GM18517 (cell line): ENCODE measurements at regions not wholly inside any gene's neighbourhood (a gene's known extent, or its start where the extent isn't known, plus 50 kb on each side); places are given as distances from the start of the nearest gene placed in this dataset.

Experiments used
- ATAC-seq: cut with Tn5 transposase; IDR thresholded peaks from one replicate; pipeline ENCODE4 v1.9.1; 2021; ENCODE audit warnings: mild to moderate bottlenecking, moderate library complexity; ENCODE audit not compliant: unreplicated experiment

DNA sequence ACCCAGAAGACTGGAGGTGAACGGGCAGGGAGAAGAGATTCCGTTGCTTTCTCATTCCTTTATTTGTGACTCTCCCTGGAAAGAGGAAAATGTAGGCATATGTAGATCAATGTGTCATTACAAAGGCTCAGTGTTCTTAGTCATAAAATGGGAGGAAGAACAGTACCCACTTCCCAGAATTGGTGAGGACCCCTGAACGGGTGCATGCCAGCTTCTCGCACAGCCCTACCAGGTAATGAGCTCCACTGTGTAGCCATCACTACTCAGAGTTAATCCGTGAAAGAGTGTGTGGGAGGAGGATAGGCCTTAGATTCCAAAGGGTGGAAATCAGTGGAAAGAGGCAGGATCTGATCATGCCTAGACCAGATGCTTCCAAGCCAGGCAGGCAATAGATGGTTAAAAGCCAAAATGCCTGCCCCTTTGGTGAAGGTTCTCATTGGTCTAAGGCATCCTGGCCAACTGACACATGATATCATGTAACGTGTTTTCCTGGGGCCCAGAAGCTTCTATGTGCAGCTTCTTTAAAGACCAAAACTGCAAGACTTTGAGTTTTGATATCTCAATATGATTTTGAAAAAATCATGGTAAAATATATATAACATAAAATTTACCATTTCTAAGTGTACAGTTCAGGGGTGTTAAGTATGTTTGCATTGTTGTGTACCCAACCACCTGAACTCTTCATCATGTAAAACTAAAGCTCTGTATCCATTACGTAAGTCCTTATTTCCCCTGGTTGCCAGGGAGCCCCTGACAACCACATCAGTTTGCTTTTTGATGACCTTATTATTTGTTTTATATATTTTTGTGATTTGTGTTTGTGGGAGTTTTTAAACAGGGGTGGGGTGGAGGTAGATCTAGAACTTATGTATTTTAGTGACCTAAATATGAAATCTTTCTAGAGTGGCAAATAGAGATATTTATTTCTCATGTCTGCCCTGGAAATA lies 402.2 kb upstream of the CFAP20DC start:
- ATAC-seq: no peak

- ATAC-seq: peak; percentile 96
These were observed 401.3 kb upstream of the CFAP20DC start for GRCh38 chr3:59450946-59451763.

DNA sequence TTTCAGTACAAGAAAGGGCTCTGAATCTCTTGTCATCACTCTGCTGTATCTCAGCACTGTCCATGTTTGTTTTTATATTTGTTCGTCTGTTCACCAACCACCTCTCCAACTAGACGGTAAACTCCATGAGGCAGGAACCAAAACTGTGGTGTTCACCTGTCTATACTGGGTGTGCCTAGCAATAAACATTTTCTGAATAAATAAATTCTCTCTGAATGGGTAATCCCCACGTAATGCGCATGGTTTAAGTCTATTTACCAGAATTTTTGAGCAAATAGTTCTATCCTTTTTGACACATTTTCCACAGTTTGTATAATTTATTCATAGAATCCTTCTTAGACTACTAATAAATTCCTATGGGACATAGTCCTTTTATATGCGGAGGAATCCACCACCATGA lies 400.6 kb upstream of the CFAP20DC start:
- no peak for ATAC-seq

DNA sequence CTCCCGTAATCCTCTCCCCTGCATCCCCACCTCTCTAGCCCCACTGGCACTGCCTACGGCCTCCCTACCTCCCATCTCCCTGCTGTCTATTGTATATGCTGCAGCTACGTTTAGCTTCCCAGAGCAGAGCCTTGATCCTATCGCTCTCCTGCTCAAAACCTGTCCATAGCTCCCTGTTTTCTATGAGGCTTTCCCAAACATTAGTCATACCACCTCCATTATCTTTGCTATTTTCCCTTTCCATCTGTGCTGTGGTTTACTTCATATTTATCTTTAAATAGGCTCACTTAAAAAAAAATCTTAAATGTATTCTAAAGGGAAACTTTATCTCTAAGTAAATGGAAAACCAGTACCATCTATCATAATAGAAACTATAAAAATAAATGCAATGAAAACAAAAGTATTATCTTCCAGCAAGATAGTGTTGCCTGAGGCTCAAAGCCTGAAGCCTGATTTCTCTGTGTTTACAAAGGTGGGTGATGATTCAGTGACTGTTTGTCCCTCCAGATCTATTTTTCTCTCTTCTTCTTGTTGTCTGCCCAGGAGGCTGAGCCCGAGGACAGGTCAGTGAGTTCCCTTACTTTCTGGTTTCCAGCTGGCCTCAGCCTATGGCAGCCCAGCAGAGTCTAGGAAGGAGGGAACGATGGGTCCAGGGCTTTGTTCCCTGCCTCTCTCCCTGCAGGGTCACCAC lies 397.1 kb upstream of the CFAP20DC start:
- ATAC-seq: no peak

DNA sequence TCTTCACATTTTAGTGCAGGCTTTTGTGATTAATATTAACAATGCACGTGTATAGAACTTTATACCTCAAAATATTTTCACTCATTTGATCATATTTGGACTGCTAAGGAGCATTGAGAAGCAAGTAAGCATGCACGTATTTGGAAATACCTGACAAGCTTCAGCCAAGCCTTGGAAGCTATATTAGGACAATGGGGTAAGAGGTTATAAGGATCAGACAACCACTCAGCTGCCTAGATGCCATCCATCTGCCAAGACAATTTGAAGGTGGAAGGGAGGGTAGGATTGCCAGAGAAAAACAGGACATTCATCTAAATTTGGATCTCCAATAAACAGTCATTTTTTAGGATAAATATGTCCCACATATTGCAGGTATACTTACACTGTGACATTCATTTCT lies 394.9 kb upstream of the CFAP20DC start:
- ATAC-seq: no peak

- ATAC-seq: no peak
These were observed 394.5 kb upstream of the CFAP20DC start for GRCh38 chr3:59444294-59444671.

- ATAC-seq: no peak
These were observed 393.9 kb upstream of the CFAP20DC start for GRCh38 chr3:59443618-59444293.

GRCh38 chr3:59442046-59442445 lies 392.2 kb upstream of the CFAP20DC start:
- ATAC-seq: no peak

DNA sequence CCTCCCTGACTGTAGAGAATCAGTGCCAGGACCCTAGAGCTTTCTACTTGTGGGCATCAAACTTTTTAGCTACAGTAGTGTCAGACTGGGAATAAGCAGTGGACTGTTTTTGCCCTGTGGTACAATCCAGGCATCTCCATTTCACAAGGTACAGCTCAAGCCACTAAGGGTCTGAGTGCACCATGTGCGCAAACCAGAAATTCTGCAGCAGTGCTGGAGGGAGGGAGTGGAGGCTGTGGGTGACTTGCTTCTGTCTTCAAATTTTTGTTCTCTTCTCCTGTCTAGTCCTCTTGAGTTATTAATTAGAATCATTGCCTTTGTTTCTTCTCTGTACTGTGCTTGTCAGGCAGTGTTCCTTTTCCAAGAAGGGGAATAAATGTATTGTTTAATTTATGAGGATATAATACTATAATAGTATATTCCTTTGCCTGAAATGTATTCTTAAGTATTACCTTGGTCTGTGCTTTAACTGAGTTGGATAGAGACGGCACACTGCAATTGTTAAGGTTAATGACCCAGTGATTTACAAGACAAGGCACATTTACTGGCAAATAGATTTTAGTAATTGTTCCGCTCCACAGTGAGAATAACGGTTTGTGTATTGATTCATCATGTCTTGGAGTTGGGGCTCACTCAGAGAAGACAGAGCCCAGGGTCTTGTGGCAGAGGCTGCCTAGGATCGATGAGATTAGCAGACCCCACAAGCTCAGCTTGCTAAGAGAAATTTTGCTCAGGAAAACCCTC lies 390.6 kb upstream of the CFAP20DC start:
- no peak for ATAC-seq

- no peak for ATAC-seq
These were observed 388.7 kb upstream of the CFAP20DC start for GRCh38 chr3:59438492-59438891.

DNA sequence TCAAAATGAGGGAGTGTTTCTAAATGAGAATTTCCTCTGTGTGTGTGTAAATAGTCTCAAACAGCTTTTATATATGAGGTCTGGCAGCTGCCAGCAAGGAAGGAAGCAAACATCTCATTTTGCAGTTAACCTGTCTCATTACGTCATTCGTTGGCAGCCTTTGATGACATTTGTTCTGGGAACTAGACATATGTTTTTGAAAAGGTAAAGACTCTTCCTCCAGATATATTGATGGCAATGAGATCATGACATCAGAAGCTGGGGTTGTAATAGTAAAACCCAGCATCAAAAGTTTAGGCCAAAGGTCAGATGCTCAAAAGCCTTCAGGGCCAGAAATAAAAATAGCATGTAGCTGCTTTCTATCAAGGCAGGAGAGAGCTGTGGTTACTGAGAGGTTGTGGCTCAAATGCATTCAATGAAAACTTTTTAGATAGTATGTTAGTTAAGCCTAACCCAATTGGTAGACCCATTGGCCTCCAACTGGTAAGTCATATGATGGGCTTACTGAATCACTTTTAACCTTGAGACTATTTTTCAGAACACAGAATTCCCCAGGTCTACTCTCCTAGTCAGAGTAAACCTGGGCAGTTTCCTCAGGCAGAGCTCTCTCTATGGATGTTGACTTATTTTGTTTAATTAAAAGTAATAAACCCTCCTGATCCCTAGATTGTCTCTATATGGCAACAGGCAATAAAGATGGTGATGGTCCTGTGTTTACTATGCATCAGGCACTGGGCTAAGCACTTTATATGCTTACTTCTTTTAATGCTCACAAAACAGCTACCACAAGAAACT lies 386.5 kb upstream of the CFAP20DC start:
- ATAC-seq: no peak

- ATAC-seq: no peak
These were observed 383.7 kb upstream of the CFAP20DC start for GRCh38 chr3:59433546-59433945.

- ATAC-seq: no peak
These were observed 382.8 kb upstream of the CFAP20DC start for GRCh38 chr3:59432665-59433064.

DNA sequence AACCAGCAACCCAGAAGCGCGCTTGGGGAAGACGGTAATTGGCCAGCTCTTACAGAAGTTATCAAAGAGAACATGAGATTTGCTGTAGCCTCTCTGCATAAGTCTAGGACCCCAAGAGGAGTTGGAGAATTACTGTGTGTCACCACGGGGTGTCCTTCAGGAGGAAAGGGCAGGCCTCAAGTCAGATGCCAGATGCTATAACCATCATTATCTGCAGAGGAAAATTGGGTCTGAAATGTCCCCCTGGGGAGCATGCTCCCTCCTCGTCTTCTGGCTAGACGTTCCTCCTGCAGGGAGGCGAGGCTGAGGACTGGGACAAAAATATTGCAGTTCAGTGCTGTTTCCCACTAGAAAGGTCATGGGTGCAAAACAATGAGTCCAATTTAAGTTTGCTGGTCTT lies 380.5 kb upstream of the CFAP20DC start:
- ATAC-seq: no peak

GRCh38 chr3:59429198-59429597 lies 379.4 kb upstream of the CFAP20DC start:
- ATAC-seq: no peak

DNA sequence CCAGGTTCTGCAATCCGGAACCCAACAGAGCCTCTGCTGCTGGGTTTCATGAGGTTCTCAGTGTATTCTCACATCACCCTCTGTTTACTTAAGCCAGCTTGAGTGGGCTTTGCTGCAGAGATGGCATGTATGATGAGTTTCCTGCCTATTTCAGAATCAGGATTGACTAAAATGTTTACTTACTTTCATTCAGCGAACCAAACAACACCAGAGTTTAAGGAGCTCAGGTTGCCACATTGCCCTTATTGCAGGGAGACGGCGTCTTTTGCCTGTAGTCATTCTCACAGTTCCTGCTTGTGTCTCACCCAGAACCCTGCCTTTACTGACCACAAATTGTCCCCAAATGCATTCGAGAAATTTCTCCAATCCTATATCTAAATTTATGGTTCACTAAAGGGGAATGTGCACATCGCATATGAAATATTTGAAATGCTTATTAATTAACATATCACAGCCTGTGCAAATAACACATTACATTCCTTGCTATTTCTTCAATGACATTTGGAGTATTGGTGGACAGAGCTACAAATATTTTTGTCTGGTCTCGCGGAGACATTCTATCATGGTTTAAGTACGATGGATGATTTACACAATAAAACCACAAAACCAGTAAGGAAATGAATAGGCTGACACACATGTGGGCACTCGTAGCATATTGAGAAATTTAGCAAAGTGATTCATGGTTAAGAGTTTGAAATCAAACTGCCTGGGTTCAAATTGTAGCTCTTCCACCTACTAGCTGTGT lies 377.2 kb upstream of the CFAP20DC start:
- no peak for ATAC-seq

GRCh38 chr3:59425942-59426341 lies 376.1 kb upstream of the CFAP20DC start:
- ATAC-seq: no peak

- ATAC-seq: no peak
These were observed 375.5 kb upstream of the CFAP20DC start for GRCh38 chr3:59425371-59425770.
